ENCODE measurements at regions not wholly inside any gene's neighbourhood (a gene's known extent, or its start where the extent isn't known, plus 50 kb on each side); places are given as distances from the start of the nearest gene placed in this dataset.

GRCh38 chr1:5329068-5329739, 663.0 kb downstream of the NPHP4 start:
- no peaks in the 10 kb centered on the region for H3K27me3 Mint-ChIP-seq (ENCODE audit: insufficient read depth)
- no peak overlapping the region for H3K27ac Mint-ChIP-seq
- no peaks in the 10 kb centered on the region for H3K4me1 Mint-ChIP-seq (ENCODE audit: low read depth)
- no peak overlapping the region for H3K4me3 Mint-ChIP-seq
- DNase-seq, result no peak
- peaks cover 88% of the 10 kb centered on the region for H3K9me3 Mint-ChIP-seq
- peaks cover 7% of the 10 kb centered on the region for H3K36me3 Mint-ChIP-seq (ENCODE audit: low read depth)
- no peak for TF ChIP-seq CTCF (IDR thresholded peaks at IDR 0.05)

GRCh38 chr1:5324883-5325282, 667.3 kb downstream of the NPHP4 start:
- Mint-ChIP-seq H3K27me3 (ENCODE audit: insufficient read depth) (no peaks in the 10 kb centered on the region), H3K27ac (no peak overlapping the region), H3K4me3 (no peak overlapping the region), H3K36me3 (ENCODE audit: low read depth) (peaks cover 5% of the 10 kb centered on the region), H3K9me3 (peaks cover 67% of the 10 kb centered on the region), H3K4me1 (ENCODE audit: low read depth) (no peaks in the 10 kb centered on the region)
- no peak for TF ChIP-seq CTCF (IDR thresholded peaks at IDR 0.05)
- no peak for DNase-seq

- H3K4me3 Mint-ChIP-seq, result no peak overlapping the region
- H3K4me1 Mint-ChIP-seq (ENCODE audit: low read depth), result no peaks in the 10 kb centered on the region
- no peak for TF ChIP-seq CTCF (IDR thresholded peaks at IDR 0.05)
- H3K9me3 Mint-ChIP-seq, result peaks cover 52% of the 10 kb centered on the region
- H3K27me3 Mint-ChIP-seq (ENCODE audit: insufficient read depth), result no peaks in the 10 kb centered on the region
- DNase-seq, result no peak
- H3K27ac Mint-ChIP-seq, result no peak overlapping the region
- peaks cover 5% of the 10 kb centered on the region; the same call in 1 of the 2 replicates for H3K36me3 Mint-ChIP-seq (ENCODE audit: low read depth)
Observed at GRCh38 chr1:5318143-5318816, 663.9 kb downstream of the AJAP1 start.

- H3K4me3 Mint-ChIP-seq, result no peak overlapping the region
- peaks cover 5% of the 10 kb centered on the region; the same call in 1 of the 2 replicates for H3K36me3 Mint-ChIP-seq (ENCODE audit: low read depth)
- H3K4me1 Mint-ChIP-seq (ENCODE audit: low read depth), result no peaks in the 10 kb centered on the region
- no peaks in the 10 kb centered on the region; the same call in 1 of the 2 replicates for H3K27me3 Mint-ChIP-seq (ENCODE audit: insufficient read depth)
- no peak overlapping the region for H3K27ac Mint-ChIP-seq
- peaks cover 58% of the 10 kb centered on the region for H3K9me3 Mint-ChIP-seq
- DNase-seq, result no peak
- TF ChIP-seq CTCF (IDR thresholded peaks at IDR 0.05), result no peak
Observed at GRCh38 chr1:5317391-5317790, 663.0 kb downstream of the AJAP1 start.

- no peak for DNase-seq
- no peaks in the 10 kb centered on the region for H3K36me3 Mint-ChIP-seq (ENCODE audit: low read depth)
- no peak for TF ChIP-seq CTCF (IDR thresholded peaks at IDR 0.05)
- no peaks in the 10 kb centered on the region for H3K4me1 Mint-ChIP-seq (ENCODE audit: low read depth)
- H3K9me3 Mint-ChIP-seq, result peaks cover 68% of the 10 kb centered on the region
- H3K27ac Mint-ChIP-seq, result no peak overlapping the region
- H3K27me3 Mint-ChIP-seq (ENCODE audit: insufficient read depth), result no peaks in the 10 kb centered on the region; the same call in 1 of the 2 replicates
- H3K4me3 Mint-ChIP-seq, result no peak overlapping the region
Observed at GRCh38 chr1:5312862-5313261, 658.5 kb downstream of the AJAP1 start.
